Epithelial cell of esophagus (primary cell): ENCODE measurements at regions not wholly inside any gene's neighbourhood (a gene's known extent, or its start where the extent isn't known, plus 50 kb on each side); places are given as distances from the start of the nearest gene placed in this dataset.

Experiments
- DNase-seq: peaks from one replicate; pipeline ENCODE4 v3.0.0; 2010; ENCODE audit warnings: low read depth
- H3K4me3 ChIP-seq: 2 replicates; pipeline ENCODE4 v1.5.1; 2011; ENCODE audit warnings: mild to moderate bottlenecking, low read length, control low read depth
- TF ChIP-seq, protein P1 (sequence below): IDR thresholded peaks from 2 replicates; pipeline ENCODE4 v1.5.1; 2011; ENCODE audit warnings: low read depth, mild to moderate bottlenecking, low read length, control low read depth, inconsistent platforms; ENCODE audit not compliant: insufficient read depth; ENCODE audit errors: missing control alignments

- no peak for DNase-seq
- TF ChIP-seq, protein P1, sequence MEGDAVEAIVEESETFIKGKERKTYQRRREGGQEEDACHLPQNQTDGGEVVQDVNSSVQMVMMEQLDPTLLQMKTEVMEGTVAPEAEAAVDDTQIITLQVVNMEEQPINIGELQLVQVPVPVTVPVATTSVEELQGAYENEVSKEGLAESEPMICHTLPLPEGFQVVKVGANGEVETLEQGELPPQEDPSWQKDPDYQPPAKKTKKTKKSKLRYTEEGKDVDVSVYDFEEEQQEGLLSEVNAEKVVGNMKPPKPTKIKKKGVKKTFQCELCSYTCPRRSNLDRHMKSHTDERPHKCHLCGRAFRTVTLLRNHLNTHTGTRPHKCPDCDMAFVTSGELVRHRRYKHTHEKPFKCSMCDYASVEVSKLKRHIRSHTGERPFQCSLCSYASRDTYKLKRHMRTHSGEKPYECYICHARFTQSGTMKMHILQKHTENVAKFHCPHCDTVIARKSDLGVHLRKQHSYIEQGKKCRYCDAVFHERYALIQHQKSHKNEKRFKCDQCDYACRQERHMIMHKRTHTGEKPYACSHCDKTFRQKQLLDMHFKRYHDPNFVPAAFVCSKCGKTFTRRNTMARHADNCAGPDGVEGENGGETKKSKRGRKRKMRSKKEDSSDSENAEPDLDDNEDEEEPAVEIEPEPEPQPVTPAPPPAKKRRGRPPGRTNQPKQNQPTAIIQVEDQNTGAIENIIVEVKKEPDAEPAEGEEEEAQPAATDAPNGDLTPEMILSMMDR = no peak
- H3K4me3 ChIP-seq = no peak overlapping the region
Measured at GRCh38 chr1:71269179-71269578, 188.3 kb upstream of the ZRANB2 start.

GRCh38 chr1:71267220-71267619, 186.4 kb upstream of the ZRANB2 start:
- no peak overlapping the region for H3K4me3 ChIP-seq
- no peak for DNase-seq
- TF ChIP-seq, protein P1 = no peak

DNA sequence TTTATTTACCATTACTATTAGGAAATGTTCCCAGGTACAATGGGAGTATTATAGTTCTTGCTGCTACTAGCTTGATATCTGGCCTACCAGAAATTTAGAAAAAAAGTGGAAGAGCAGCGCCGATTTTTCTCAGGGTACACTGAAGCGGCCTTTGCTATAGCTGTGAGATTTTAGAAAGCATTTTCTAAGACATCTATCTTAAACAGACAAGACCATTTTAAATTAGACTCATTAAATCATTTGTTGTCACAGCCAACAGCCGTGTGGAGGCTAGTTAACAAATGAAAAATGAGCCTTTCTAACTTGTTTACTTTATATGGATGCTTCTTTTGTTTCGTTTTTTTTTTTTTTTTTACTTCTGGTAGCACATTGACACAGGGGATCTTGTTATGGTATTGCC, 183.2 kb upstream of the ZRANB2 start:
- H3K4me3 ChIP-seq = no peak overlapping the region
- TF ChIP-seq, protein P1 = no peak
- no peak for DNase-seq

- no peak for DNase-seq
- TF ChIP-seq, protein P1 = no peak
- no peak overlapping the region for H3K4me3 ChIP-seq
Measured at GRCh38 chr1:71262970-71263369, 182.1 kb upstream of the ZRANB2 start.

- TF ChIP-seq, protein P1 = no peak
- H3K4me3 ChIP-seq = no peak overlapping the region
- DNase-seq = peak; percentile 20
Measured at GRCh38 chr1:71252900-71253299, 172.1 kb upstream of the ZRANB2 start.

GRCh38 chr1:71245246-71245645, 164.4 kb upstream of the ZRANB2 start:
- H3K4me3 ChIP-seq = no peak overlapping the region
- no peak for DNase-seq
- TF ChIP-seq, protein P1 = no peak

GRCh38 chr1:71242239-71242638, 161.4 kb upstream of the ZRANB2 start:
- no peak overlapping the region for H3K4me3 ChIP-seq
- TF ChIP-seq, protein P1 = no peak
- DNase-seq = peak; percentile 2
